ENCODE measurements at regions not wholly inside any gene's neighbourhood (a gene's known extent, or its start where the extent isn't known, plus 50 kb on each side); places are given as distances from the start of the nearest gene placed in this dataset.

- DNase-seq (ENCODE audit: low read depth in 2 of 3, low spot score in 2 of 3) = no peak
These were observed 166.2 kb downstream of the TMEM38B start for GRCh38 chr9:105860516-105860915.

- peak in 1 of 3 donors; percentile 21 for DNase-seq (ENCODE audit: low read depth in 2 of 3, low spot score in 2 of 3)
These were observed 167.6 kb downstream of the TMEM38B start for GRCh38 chr9:105861972-105862371.

- DNase-seq (ENCODE audit: low read depth in 2 of 3, low spot score in 2 of 3) = no peak
These were observed 170.0 kb downstream of the TMEM38B start for GRCh38 chr9:105864248-105864898.

GRCh38 chr9:105865285-105865684 lies 170.9 kb downstream of the TMEM38B start:
- DNase-seq (ENCODE audit: low read depth in 2 of 3, low spot score in 2 of 3) = no peak

GRCh38 chr9:105871540-105871939 lies 177.2 kb downstream of the TMEM38B start:
- DNase-seq (ENCODE audit: low read depth in 2 of 3, low spot score in 2 of 3) = no peak

- DNase-seq (ENCODE audit: low read depth in 2 of 3, low spot score in 2 of 3) = no peak
These were observed 179.5 kb downstream of the TMEM38B start for GRCh38 chr9:105873801-105874200.

GRCh38 chr9:105877721-105878120 lies 183.4 kb downstream of the TMEM38B start:
- no peak for DNase-seq (ENCODE audit: low read depth in 2 of 3, low spot score in 2 of 3)

- no peak for DNase-seq (ENCODE audit: low read depth in 2 of 3, low spot score in 2 of 3)
These were observed 184.8 kb downstream of the TMEM38B start for GRCh38 chr9:105879181-105879580.

GRCh38 chr9:105880517-105880916 lies 186.2 kb downstream of the TMEM38B start:
- no peak for DNase-seq (ENCODE audit: low read depth in 2 of 3, low spot score in 2 of 3)

GRCh38 chr9:105881021-105881420 lies 186.7 kb downstream of the TMEM38B start:
- DNase-seq (ENCODE audit: low read depth in 2 of 3, low spot score in 2 of 3) = no peak

- DNase-seq (ENCODE audit: low read depth in 2 of 3, low spot score in 2 of 3) = peak; percentile 19 to 84 (median 71)
These were observed 187.5 kb downstream of the TMEM38B start for GRCh38 chr9:105881654-105882349.

GRCh38 chr9:105883847-105884246 lies 189.5 kb downstream of the TMEM38B start:
- DNase-seq (ENCODE audit: low read depth in 2 of 3, low spot score in 2 of 3) = peak in 2 of 3 donors; percentile 74 to 86

- DNase-seq (ENCODE audit: low read depth in 2 of 3, low spot score in 2 of 3) = no peak
These were observed 190.1 kb downstream of the TMEM38B start for GRCh38 chr9:105884416-105884815.

- no peak for DNase-seq (ENCODE audit: low read depth in 2 of 3, low spot score in 2 of 3)
These were observed 191.8 kb downstream of the TMEM38B start for GRCh38 chr9:105886136-105886535.

GRCh38 chr9:105887679-105888078 lies 193.3 kb downstream of the TMEM38B start:
- peak in 2 of 3 donors; percentile 50 to 71 for DNase-seq (ENCODE audit: low read depth in 2 of 3, low spot score in 2 of 3)

GRCh38 chr9:105890046-105890822 lies 195.9 kb downstream of the TMEM38B start:
- peak in 1 of 3 donors; percentile 51 for DNase-seq (ENCODE audit: low read depth in 2 of 3, low spot score in 2 of 3)

- no peak for DNase-seq (ENCODE audit: low read depth in 2 of 3, low spot score in 2 of 3)
These were observed 205.8 kb downstream of the TMEM38B start for GRCh38 chr9:105900123-105900522.

GRCh38 chr9:105901514-105902109 lies 207.3 kb downstream of the TMEM38B start:
- peak in 2 of 3 donors; percentile 31 to 63 for DNase-seq (ENCODE audit: low read depth in 2 of 3, low spot score in 2 of 3)

GRCh38 chr9:105908069-105908468 lies 213.7 kb downstream of the TMEM38B start:
- DNase-seq (ENCODE audit: low read depth in 2 of 3, low spot score in 2 of 3) = no peak

- DNase-seq (ENCODE audit: low read depth in 2 of 3, low spot score in 2 of 3) = no peak
These were observed 217.0 kb downstream of the TMEM38B start for GRCh38 chr9:105911104-105911911.

Data from hematopoietic multipotent progenitor cell (in vitro differentiated cells).